Ectodermal cell (in vitro differentiated cells): ENCODE measurements at regions not wholly inside any gene's neighbourhood (a gene's known extent, or its start where the extent isn't known, plus 50 kb on each side); places are given as distances from the start of the nearest gene placed in this dataset.

Experiments
- H3K27ac ChIP-seq: 2 replicates; pipeline ENCODE4 v1.7.0; 2013; ENCODE audit warnings: mild to moderate bottlenecking, low read depth, low read length; ENCODE audit not compliant: insufficient read depth, poor library complexity, severe bottlenecking
- H3K27me3 ChIP-seq: 2 replicates; pipeline ENCODE4 v1.7.0; 2013; ENCODE audit warnings: mild to moderate bottlenecking, low read length; ENCODE audit not compliant: insufficient read depth, control insufficient read depth, poor library complexity, severe bottlenecking
- H3K36me3 ChIP-seq: one replicate; pipeline ENCODE4 v1.7.0; 2013; ENCODE audit warnings: low read length; ENCODE audit not compliant: control insufficient read depth, insufficient read depth
- H3K4me1 ChIP-seq: one replicate; pipeline ENCODE4 v1.7.0; 2013; ENCODE audit warnings: low read length; ENCODE audit not compliant: control insufficient read depth, insufficient read depth
- H3K4me3 ChIP-seq: 2 replicates; pipeline ENCODE4 v1.7.0; 2013; ENCODE audit warnings: low read depth, low read length, control low read depth; ENCODE audit not compliant: insufficient read depth
- H3K9me3 ChIP-seq: 2 replicates; pipeline ENCODE4 v1.7.0; 2013; ENCODE audit warnings: mild to moderate bottlenecking, low read length, moderate library complexity; ENCODE audit not compliant: control insufficient read depth
- WGBS, 2 experiments: methylation state at CpG; one replicate each; pipeline ENCODE4 v1.1.7; 2013; ENCODE audit warnings: missing lambda C conversion rate in 2 of 2; 5-methylcytosine and 5-hydroxymethylcytosine counted together

DNA sequence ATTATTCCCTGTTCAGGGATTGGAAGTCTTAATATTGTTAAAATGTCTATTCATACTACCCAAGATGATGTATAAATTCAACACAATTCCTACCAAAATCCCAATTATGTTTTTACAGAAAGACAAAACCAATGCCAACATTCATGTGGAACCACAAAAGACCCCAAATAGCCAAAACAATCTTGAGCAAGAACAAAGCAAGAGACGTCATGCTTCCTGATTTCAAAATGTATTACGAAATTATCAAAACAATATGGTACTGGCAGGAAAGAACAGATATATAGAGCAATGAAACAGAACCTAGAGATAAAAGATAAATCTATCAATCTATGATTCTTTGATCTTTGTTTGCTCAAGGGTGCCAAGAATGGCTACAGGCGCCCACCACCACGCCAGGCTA is 237.9 kb downstream of the TAF11L14 start:
- 93 to 100% methylated on average over 3 to 4 of the region's 4 CpGs for WGBS, 2 experiments
- Histone ChIP-seq H3K27ac (no peak overlapping the region), H3K9me3 (no peaks in the 10 kb centered on the region), H3K4me3 (no peak overlapping the region), H3K27me3 (no peaks in the 10 kb centered on the region), H3K4me1 (no peaks in the 10 kb centered on the region), H3K36me3 (no peaks in the 10 kb centered on the region)

- no peaks in the 10 kb centered on the region for H3K36me3 ChIP-seq
- H3K27ac ChIP-seq: no peak overlapping the region
- H3K9me3 ChIP-seq: no peaks in the 10 kb centered on the region
- no peak overlapping the region for H3K4me3 ChIP-seq
- H3K27me3 ChIP-seq: no peaks in the 10 kb centered on the region
- no peaks in the 10 kb centered on the region for H3K4me1 ChIP-seq
- WGBS, 2 experiments: 89 to 100% methylated on average over 2 of the region's 2 CpGs
Observed at GRCh38 chr5:17878541-17878940, 244.3 kb downstream of the TAF11L14 start.

DNA sequence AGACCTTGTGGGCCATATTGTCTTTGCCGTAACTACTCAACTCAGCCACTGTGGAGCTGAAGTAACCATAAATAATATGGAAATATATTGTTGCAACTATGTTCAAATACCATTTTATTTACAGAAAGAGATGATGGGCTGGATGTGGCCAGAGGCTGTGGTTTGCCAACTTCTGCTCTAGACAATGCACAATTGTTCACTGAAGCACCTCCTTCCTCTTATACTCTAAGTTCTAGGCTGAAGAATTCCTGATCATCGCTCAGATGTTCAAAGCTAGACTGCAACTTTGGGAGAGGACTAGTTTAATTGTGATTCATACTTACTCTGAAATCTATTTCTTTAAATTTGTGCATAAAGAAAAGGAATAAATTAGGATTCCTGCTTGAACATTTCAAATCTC is 245.0 kb downstream of the TAF11L14 start:
- Histone ChIP-seq H3K27me3 (no peaks in the 10 kb centered on the region), H3K36me3 (no peaks in the 10 kb centered on the region), H3K27ac (no peak overlapping the region), H3K9me3 (no peaks in the 10 kb centered on the region), H3K4me3 (no peak overlapping the region), H3K4me1 (no peaks in the 10 kb centered on the region)
- 33 to 80% methylated on average over 1 to 2 of the region's 2 CpGs for WGBS, 2 experiments

GRCh38 chr5:17880869-17881268 is 246.6 kb downstream of the TAF11L14 start:
- Histone ChIP-seq H3K4me3 (no peak overlapping the region), H3K27me3 (no peaks in the 10 kb centered on the region), H3K4me1 (no peaks in the 10 kb centered on the region), H3K9me3 (no peaks in the 10 kb centered on the region), H3K27ac (no peak overlapping the region), H3K36me3 (no peaks in the 10 kb centered on the region)
- WGBS, 2 experiments: 94 to 99% methylated on average over 4 of the region's 4 CpGs

GRCh38 chr5:17882760-17883488 is 248.7 kb downstream of the TAF11L14 start:
- WGBS, 2 experiments: 81 to 82% methylated on average over 6 of the region's 6 CpGs
- no peaks in the 10 kb centered on the region for H3K36me3 ChIP-seq
- H3K4me3 ChIP-seq: no peak overlapping the region
- H3K27ac ChIP-seq: no peak overlapping the region
- no peaks in the 10 kb centered on the region for H3K4me1 ChIP-seq
- no peaks in the 10 kb centered on the region for H3K27me3 ChIP-seq
- no peaks in the 10 kb centered on the region for H3K9me3 ChIP-seq

- H3K36me3 ChIP-seq: no peaks in the 10 kb centered on the region
- H3K4me3 ChIP-seq: no peak overlapping the region
- no peaks in the 10 kb centered on the region for H3K27me3 ChIP-seq
- no peaks in the 10 kb centered on the region for H3K9me3 ChIP-seq
- no peaks in the 10 kb centered on the region for H3K4me1 ChIP-seq
- H3K27ac ChIP-seq: no peak overlapping the region
Observed at GRCh38 chr5:17888155-17888554, 253.9 kb downstream of the TAF11L14 start.

GRCh38 chr5:17890501-17890900 is 256.2 kb downstream of the TAF11L14 start:
- H3K36me3 ChIP-seq: no peaks in the 10 kb centered on the region
- 91 to 97% methylated on average over 2 to 3 of the region's 3 CpGs for WGBS, 2 experiments

GRCh38 chr5:17891881-17892280 is 257.6 kb downstream of the TAF11L14 start:
- H3K4me3 ChIP-seq: no peak overlapping the region
- no peaks in the 10 kb centered on the region for H3K27me3 ChIP-seq
- H3K4me1 ChIP-seq: no peaks in the 10 kb centered on the region
- no peaks in the 10 kb centered on the region for H3K36me3 ChIP-seq
- WGBS, 2 experiments: 86 to 87% methylated on average over 6 of the region's 6 CpGs
- no peak overlapping the region for H3K27ac ChIP-seq
- H3K9me3 ChIP-seq: no peaks in the 10 kb centered on the region

More at GRCh38 chr5:17890501-17890900, 256.2 kb downstream of the TAF11L14 start:
- Histone ChIP-seq H3K27me3 (no peaks in the 10 kb centered on the region), H3K4me3 (no peak overlapping the region), H3K9me3 (no peaks in the 10 kb centered on the region), H3K27ac (no peak overlapping the region), H3K4me1 (no peaks in the 10 kb centered on the region)

- H3K9me3 ChIP-seq: no peaks in the 10 kb centered on the region
- H3K36me3 ChIP-seq: no peaks in the 10 kb centered on the region
- peaks cover 2% of the 10 kb centered on the region for H3K4me1 ChIP-seq
- no peaks in the 10 kb centered on the region for H3K27me3 ChIP-seq
- H3K27ac ChIP-seq: no peak overlapping the region
- WGBS, 2 experiments: 79 to 80% methylated on average over 3 of the region's 3 CpGs
- no peak overlapping the region for H3K4me3 ChIP-seq
Observed at GRCh38 chr5:17893026-17893635, 258.9 kb downstream of the TAF11L14 start.

DNA sequence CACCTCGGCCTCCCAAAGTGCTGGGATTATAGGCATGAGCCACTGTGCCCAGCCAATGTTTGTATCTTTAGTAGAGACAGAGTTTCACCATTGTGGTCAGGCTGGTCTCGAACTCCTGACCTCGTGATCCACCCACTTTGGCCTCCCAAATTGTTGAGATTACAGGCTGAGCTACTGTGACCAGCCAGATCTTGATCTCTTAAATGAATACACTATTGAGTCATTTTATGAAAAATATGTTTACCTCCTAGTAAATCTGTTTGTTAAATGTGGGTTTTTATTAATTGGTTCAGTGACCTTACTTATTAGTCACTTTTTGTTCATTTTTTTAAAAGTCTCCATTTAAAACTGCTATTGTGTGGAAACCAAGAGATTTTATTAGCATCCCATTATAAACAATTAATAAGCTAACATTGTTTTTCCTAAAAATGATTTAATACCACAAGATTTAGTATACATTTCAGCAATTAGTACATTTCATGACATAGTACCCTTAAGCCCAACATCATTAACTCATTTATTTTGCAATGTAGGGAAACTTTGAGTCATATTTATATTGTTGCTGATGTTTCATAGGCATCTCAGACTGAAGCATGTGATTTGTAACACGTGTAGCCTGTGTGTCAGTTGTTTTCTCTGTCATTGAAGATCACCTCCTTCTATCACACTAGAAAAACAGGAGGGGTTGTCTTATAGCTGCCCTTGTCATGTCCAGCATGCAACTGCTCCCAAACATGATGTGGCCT is 261.2 kb downstream of the TAF11L14 start:
- Histone ChIP-seq H3K27me3 (no peaks in the 10 kb centered on the region), H3K27ac (no peak overlapping the region), H3K4me3 (no peak overlapping the region), H3K9me3 (no peaks in the 10 kb centered on the region), H3K36me3 (no peaks in the 10 kb centered on the region), H3K4me1 (peaks cover 4% of the 10 kb centered on the region)
- 89 to 93% methylated on average over 4 of the region's 4 CpGs for WGBS, 2 experiments
